Endodermal cell (in vitro differentiated cells): ENCODE measurements at regions not wholly inside any gene's neighbourhood (a gene's known extent, or its start where the extent isn't known, plus 50 kb on each side); places are given as distances from the start of the nearest gene placed in this dataset.

ENCODE experiments used
- DNase-seq: peaks from one replicate; pipeline ENCODE4 v3.0.0-alpha.2; 2017
- H3K27ac ChIP-seq: 2 replicates; pipeline ENCODE4 v1.5.1; 2013; ENCODE audit warnings: mild to moderate bottlenecking, low read depth, low read length, moderate library complexity
- H3K27me3 ChIP-seq: 2 replicates; pipeline ENCODE4 v1.6.1; 2013; ENCODE audit warnings: mild to moderate bottlenecking, low read length, moderate library complexity; ENCODE audit not compliant: insufficient read depth, control insufficient read depth, poor library complexity, severe bottlenecking
- H3K36me3 ChIP-seq: 2 replicates; pipeline ENCODE4 v1.7.0; 2013; ENCODE audit warnings: mild to moderate bottlenecking, low read length, moderate library complexity; ENCODE audit not compliant: control insufficient read depth, insufficient read depth
- H3K4me1 ChIP-seq: one replicate; pipeline ENCODE4 v1.7.0; 2013; ENCODE audit warnings: low read length; ENCODE audit not compliant: control insufficient read depth, insufficient read depth
- H3K4me3 ChIP-seq: 2 replicates; pipeline ENCODE4 v1.5.1; 2013; ENCODE audit warnings: mild to moderate bottlenecking, low read length, moderate library complexity
- H3K9ac ChIP-seq: 2 replicates; pipeline ENCODE4 v1.6.1; 2013; ENCODE audit warnings: mild to moderate bottlenecking, low read length, moderate library complexity; ENCODE audit not compliant: poor library complexity, severe bottlenecking; ENCODE audit errors: extremely low read depth
- H3K9me3 ChIP-seq: 2 replicates; pipeline ENCODE4 v1.6.1; 2013; ENCODE audit warnings: mild to moderate bottlenecking, low read length, moderate library complexity; ENCODE audit not compliant: control insufficient read depth
- H3K27ac Mint-ChIP-seq: 2 replicates; pipeline ENCODE4 v1.8.0; 2020; ENCODE audit warnings: mixed read lengths
- H3K27me3 Mint-ChIP-seq: 2 replicates; pipeline ENCODE4 v1.8.0; 2021; ENCODE audit warnings: mild to moderate bottlenecking, mixed read lengths; ENCODE audit not compliant: insufficient read depth
- H3K36me3 Mint-ChIP-seq: 2 replicates; pipeline ENCODE4 v1.8.0; 2020; ENCODE audit warnings: low read depth, mixed read lengths
- H3K4me1 Mint-ChIP-seq: 2 replicates; pipeline ENCODE4 v1.8.0; 2020; ENCODE audit warnings: mixed read lengths
- H3K4me3 Mint-ChIP-seq: 2 replicates; pipeline ENCODE4 v1.8.0; 2020; ENCODE audit warnings: mild to moderate bottlenecking, moderate library complexity, mixed read lengths
- H3K9me3 Mint-ChIP-seq: 2 replicates; pipeline ENCODE4 v1.8.0; 2020; ENCODE audit warnings: mild to moderate bottlenecking, mixed read lengths
- WGBS, 2 experiments: methylation state at CpG; one replicate each; pipeline versions ENCODE4 v1.1.5 to v1.1.7; 2013; ENCODE audit warnings: missing lambda C conversion rate in 2 of 2, mixed read lengths in 1 of 2; ENCODE audit not compliant: insufficient coverage in 1 of 2, insufficient read length in 1 of 2; 5-methylcytosine and 5-hydroxymethylcytosine counted together
- TF ChIP-seq, protein P1 (sequence below): fragments of 200-600 bp; sonication (generic); conservative IDR thresholded peaks from 2 replicates; pipeline ENCODE4 v1.5.0; 2021; ENCODE audit warnings: antibody characterized with exemption, mild to moderate bottlenecking

DNA sequence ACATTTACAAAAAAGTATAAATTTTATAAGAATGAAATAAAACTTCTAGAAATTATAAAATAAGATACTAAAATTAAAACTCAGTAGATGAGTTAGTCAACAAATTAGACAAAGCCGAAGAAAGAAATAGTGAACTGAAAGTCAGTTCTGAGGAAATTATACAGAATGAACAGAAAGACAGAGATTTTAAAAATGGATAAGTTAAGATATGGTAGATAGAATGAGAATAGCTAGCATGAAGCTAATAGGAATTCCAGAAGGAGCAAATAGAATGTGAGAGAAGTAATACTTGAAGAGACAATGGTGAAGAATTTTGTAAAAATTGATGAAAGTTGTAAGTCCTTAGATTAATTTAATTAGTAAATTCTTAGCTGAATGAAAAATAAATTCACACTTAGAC is 430.4 kb upstream of the RUNX1 start:
- Histone ChIP-seq H3K4me3 (no peak overlapping the region), H3K9me3 (peaks cover 6% of the 10 kb centered on the region), H3K36me3 (no peaks in the 10 kb centered on the region), H3K9ac (no peak overlapping the region), H3K4me1 (peaks cover 6% of the 10 kb centered on the region), H3K27ac (no peak overlapping the region), H3K27me3 (no peaks in the 10 kb centered on the region)
- H3K27me3 Mint-ChIP-seq, result peaks cover 7% of the 10 kb centered on the region
- peaks cover 9% of the 10 kb centered on the region for H3K9me3 Mint-ChIP-seq
- no peak for DNase-seq
- peaks cover 2% of the 10 kb centered on the region for H3K36me3 Mint-ChIP-seq
- TF ChIP-seq, protein P1, sequence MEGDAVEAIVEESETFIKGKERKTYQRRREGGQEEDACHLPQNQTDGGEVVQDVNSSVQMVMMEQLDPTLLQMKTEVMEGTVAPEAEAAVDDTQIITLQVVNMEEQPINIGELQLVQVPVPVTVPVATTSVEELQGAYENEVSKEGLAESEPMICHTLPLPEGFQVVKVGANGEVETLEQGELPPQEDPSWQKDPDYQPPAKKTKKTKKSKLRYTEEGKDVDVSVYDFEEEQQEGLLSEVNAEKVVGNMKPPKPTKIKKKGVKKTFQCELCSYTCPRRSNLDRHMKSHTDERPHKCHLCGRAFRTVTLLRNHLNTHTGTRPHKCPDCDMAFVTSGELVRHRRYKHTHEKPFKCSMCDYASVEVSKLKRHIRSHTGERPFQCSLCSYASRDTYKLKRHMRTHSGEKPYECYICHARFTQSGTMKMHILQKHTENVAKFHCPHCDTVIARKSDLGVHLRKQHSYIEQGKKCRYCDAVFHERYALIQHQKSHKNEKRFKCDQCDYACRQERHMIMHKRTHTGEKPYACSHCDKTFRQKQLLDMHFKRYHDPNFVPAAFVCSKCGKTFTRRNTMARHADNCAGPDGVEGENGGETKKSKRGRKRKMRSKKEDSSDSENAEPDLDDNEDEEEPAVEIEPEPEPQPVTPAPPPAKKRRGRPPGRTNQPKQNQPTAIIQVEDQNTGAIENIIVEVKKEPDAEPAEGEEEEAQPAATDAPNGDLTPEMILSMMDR, result no peak
- H3K4me3 Mint-ChIP-seq, result no peak overlapping the region
- H3K27ac Mint-ChIP-seq, result no peak overlapping the region
- peaks cover 1% of the 10 kb centered on the region for H3K4me1 Mint-ChIP-seq
- WGBS, 2 experiments, result 93% methylated on average over 1 of the region's 1 CpG; no CpG with 5 or more reads in 1 of the 2 experiments

DNA sequence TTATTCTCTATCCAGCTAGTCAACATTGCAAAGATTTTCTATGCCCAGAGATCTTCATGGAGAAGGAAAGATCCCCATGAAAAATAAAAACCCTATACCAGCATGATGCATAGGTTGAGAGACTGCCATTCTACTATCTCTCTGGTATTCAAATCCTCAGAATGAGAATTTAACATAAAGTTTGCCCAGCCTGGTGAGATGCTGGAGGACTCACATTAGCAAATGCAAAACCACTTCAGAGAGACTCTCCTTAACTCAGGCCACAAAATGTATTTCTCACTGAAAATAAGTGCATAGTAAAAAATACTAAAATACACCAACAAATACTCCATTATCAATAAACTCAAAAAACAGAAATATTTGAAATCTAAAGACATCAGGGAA is 430.0 kb upstream of the RUNX1 start:
- Mint-ChIP-seq H3K27me3 (peaks cover 3% of the 10 kb centered on the region), H3K27ac (no peak overlapping the region), H3K9me3 (peaks cover 9% of the 10 kb centered on the region), H3K36me3 (peaks cover 2% of the 10 kb centered on the region), H3K4me1 (peaks cover 1% of the 10 kb centered on the region), H3K4me3 (no peak overlapping the region)
- no peak for DNase-seq
- Histone ChIP-seq H3K9ac (no peak overlapping the region), H3K4me1 (peaks cover 6% of the 10 kb centered on the region), H3K36me3 (no peaks in the 10 kb centered on the region), H3K27ac (no peak overlapping the region), H3K27me3 (no peaks in the 10 kb centered on the region), H3K9me3 (peaks cover 6% of the 10 kb centered on the region), H3K4me3 (no peak overlapping the region)
- TF ChIP-seq, protein P1, result no peak

DNA sequence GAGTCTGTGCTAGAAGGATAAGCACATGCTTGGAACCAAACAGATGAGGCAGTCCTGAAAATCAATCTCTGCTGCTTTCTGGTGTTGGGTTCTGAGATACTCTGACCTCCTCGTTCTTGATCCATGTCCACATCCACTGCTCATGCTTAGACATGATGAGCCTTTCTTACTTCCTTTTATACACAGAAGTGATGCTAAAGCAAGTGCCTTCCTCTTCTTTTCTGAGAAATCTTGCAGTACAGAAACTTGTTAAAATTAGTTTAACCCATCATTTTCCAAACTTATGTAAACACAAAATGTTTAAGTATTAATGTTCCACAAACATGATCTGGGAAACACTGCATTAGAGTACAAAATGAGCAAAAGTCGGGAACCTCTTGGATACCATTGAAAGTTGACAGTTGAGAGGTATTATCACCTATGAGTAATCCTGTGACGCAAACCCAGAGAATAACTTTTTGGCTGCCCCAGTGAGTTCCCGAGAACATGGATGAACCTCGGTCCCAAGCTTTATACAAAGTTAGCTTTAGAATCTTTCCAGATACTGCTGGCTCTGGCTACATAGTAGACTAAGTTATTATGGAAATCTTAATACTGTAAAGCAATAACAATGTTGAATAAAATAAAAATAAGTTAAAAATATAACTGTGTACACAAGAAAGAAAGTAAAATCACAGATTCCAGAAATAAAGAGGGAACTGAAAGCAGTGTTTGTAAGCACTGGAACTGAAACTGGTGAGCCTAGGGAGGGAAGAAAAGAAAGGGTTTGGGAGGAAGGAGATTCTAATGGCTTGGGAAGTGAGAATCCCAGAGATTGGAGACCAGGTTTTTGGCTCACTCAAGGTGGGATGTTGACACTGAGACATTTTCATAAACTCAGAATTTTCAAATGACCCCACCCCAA is 429.3 kb upstream of the RUNX1 start:
- H3K27ac ChIP-seq, result no peak overlapping the region
- H3K27me3 Mint-ChIP-seq, result peaks cover 2% of the 10 kb centered on the region
- H3K9ac ChIP-seq, result no peak overlapping the region
- H3K9me3 ChIP-seq, result peaks cover 6% of the 10 kb centered on the region
- peaks cover 9% of the 10 kb centered on the region for H3K9me3 Mint-ChIP-seq
- DNase-seq, result no peak
- peaks cover 6% of the 10 kb centered on the region for H3K4me1 ChIP-seq
- TF ChIP-seq, protein P1, result no peak
- no peak overlapping the region for H3K4me3 Mint-ChIP-seq
- WGBS, 2 experiments, result 92 to 95% methylated on average over 4 to 5 of the region's 5 CpGs
- no peak overlapping the region for H3K4me3 ChIP-seq
- H3K27ac Mint-ChIP-seq, result no peak overlapping the region
- H3K4me1 Mint-ChIP-seq, result peaks cover 1% of the 10 kb centered on the region
- peaks cover 2% of the 10 kb centered on the region for H3K36me3 Mint-ChIP-seq
- H3K27me3 ChIP-seq, result no peaks in the 10 kb centered on the region
- H3K36me3 ChIP-seq, result no peaks in the 10 kb centered on the region
